WTC11 (cell line): ENCODE measurements at regions not wholly inside any gene's neighbourhood (a gene's known extent, or its start where the extent isn't known, plus 50 kb on each side); places are given as distances from the start of the nearest gene placed in this dataset.

Experiments
- NR2C2 ChIP-seq: sonication (generic); formaldehyde crosslinking; IDR thresholded peaks from 2 replicates; pipeline ENCODE4 v1.8.0; 2022; ENCODE audit warnings: mild to moderate bottlenecking, missing genetic modification reagents
- SOX15 ChIP-seq: fragments of 250-450 bp; sonication (Bioruptor Pico); IDR thresholded peaks from 2 replicates; pipeline ENCODE4 v1.9.0; 2021; ENCODE audit warnings: mild to moderate bottlenecking
- SP1 ChIP-seq: sonication (generic); formaldehyde crosslinking; conservative IDR thresholded peaks from 2 replicates; pipeline ENCODE4 v1.8.1; 2022; ENCODE audit warnings: missing genetic modification reagents
- TF ChIP-seq, protein P1 (sequence below): fragments of 200-600 bp; IDR thresholded peaks from 2 replicates; pipeline ENCODE4 v1.8.0; 2022; ENCODE audit warnings: antibody characterized with exemption
- TF ChIP-seq, protein P2 (sequence below): sonication (generic); formaldehyde crosslinking; IDR thresholded peaks from 2 replicates; pipeline ENCODE4 v1.8.1; 2022; ENCODE audit warnings: low read depth, mild to moderate bottlenecking, moderate library complexity, missing genetic modification reagents, borderline replicate concordance
- TF ChIP-seq, protein P3 (sequence below): sonication (generic); formaldehyde crosslinking; IDR thresholded peaks from 2 replicates; pipeline ENCODE4 v1.8.0; 2022; ENCODE audit warnings: mild to moderate bottlenecking, missing genetic modification reagents
- TF ChIP-seq, protein P4 (sequence below): sonication (generic); formaldehyde crosslinking; IDR thresholded peaks from 2 replicates; pipeline ENCODE4 v1.8.1; 2022; ENCODE audit warnings: mild to moderate bottlenecking, missing genetic modification reagents, moderate library complexity, borderline replicate concordance
- TF ChIP-seq, protein P5 (sequence below): sonication (generic); formaldehyde crosslinking; conservative IDR thresholded peaks from 2 replicates; pipeline ENCODE4 v1.8.1; 2022; ENCODE audit warnings: mild to moderate bottlenecking, missing genetic modification reagents
- TF ChIP-seq, protein P6 (sequence below): sonication (generic); formaldehyde crosslinking; IDR thresholded peaks from 2 replicates; pipeline ENCODE4 v1.8.0; 2023; ENCODE audit warnings: mild to moderate bottlenecking, missing genetic modification reagents
- TF ChIP-seq, protein P7 (sequence below): sonication (generic); formaldehyde crosslinking; IDR thresholded peaks from 2 replicates; pipeline ENCODE4 v1.8.0; 2022; ENCODE audit warnings: mild to moderate bottlenecking, missing genetic modification reagents
- TF ChIP-seq, protein P8 (sequence below): sonication (generic); formaldehyde crosslinking; IDR thresholded peaks from 2 replicates; pipeline ENCODE4 v1.8.1; 2023; ENCODE audit warnings: mild to moderate bottlenecking, missing genetic modification reagents, borderline replicate concordance
- TF ChIP-seq, protein P9 (sequence below): sonication (generic); formaldehyde crosslinking; IDR thresholded peaks from 2 replicates; pipeline ENCODE4 v1.8.0; 2023; ENCODE audit warnings: missing genetic modification reagents
- TF ChIP-seq, protein P10 (sequence below): sonication (generic); formaldehyde crosslinking; IDR thresholded peaks from 2 replicates; pipeline ENCODE4 v1.8.1; 2022; ENCODE audit warnings: mild to moderate bottlenecking, moderate library complexity, missing genetic modification reagents

DNA sequence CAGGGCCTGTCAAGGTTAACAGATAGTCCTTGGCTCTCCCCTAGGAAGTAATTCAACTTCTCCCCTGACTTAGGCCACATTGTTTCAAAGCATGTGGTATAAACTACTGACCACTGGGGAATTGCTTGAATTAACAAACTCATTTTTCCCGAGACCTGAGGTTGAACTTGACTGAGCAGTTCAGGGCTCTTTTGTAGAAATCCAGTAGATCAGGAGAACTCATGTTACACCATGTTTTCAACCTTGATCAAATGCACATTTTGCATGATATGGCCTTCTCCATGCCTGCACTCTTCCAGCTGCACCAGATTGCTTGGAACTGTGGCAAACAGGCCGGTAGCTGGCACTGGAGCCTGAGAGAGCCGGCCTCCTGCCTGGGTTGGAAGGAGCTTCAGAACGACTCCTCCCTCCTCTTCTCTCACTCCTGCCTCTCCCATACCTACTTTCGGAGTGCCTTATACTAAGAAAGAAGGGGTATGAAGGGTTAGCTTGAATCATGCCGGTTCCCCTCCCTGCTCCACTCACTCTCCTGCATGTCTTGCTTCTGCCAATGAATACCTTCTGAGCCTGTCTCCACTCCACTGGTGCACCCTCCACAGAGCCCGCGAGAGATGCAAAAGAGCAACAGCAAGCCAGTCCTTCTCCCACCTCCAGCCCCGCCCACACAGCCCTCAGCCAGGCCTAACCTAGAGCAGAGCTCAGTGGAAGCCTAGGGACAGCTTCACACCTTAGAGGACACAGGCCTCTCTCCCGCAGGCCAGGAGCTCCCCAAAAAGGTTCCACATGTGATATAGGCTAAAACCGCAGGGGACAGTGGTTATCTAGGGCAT, 159.4 kb downstream of the MACROH2A1 start:
- TF ChIP-seq, protein P1, sequence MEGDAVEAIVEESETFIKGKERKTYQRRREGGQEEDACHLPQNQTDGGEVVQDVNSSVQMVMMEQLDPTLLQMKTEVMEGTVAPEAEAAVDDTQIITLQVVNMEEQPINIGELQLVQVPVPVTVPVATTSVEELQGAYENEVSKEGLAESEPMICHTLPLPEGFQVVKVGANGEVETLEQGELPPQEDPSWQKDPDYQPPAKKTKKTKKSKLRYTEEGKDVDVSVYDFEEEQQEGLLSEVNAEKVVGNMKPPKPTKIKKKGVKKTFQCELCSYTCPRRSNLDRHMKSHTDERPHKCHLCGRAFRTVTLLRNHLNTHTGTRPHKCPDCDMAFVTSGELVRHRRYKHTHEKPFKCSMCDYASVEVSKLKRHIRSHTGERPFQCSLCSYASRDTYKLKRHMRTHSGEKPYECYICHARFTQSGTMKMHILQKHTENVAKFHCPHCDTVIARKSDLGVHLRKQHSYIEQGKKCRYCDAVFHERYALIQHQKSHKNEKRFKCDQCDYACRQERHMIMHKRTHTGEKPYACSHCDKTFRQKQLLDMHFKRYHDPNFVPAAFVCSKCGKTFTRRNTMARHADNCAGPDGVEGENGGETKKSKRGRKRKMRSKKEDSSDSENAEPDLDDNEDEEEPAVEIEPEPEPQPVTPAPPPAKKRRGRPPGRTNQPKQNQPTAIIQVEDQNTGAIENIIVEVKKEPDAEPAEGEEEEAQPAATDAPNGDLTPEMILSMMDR: no peak
- TF ChIP-seq, protein P2, sequence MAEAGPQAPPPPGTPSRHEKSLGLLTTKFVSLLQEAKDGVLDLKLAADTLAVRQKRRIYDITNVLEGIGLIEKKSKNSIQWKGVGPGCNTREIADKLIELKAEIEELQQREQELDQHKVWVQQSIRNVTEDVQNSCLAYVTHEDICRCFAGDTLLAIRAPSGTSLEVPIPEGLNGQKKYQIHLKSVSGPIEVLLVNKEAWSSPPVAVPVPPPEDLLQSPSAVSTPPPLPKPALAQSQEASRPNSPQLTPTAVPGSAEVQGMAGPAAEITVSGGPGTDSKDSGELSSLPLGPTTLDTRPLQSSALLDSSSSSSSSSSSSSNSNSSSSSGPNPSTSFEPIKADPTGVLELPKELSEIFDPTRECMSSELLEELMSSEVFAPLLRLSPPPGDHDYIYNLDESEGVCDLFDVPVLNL (CRISPR knock-in tag): no peak
- TF ChIP-seq, protein P3, sequence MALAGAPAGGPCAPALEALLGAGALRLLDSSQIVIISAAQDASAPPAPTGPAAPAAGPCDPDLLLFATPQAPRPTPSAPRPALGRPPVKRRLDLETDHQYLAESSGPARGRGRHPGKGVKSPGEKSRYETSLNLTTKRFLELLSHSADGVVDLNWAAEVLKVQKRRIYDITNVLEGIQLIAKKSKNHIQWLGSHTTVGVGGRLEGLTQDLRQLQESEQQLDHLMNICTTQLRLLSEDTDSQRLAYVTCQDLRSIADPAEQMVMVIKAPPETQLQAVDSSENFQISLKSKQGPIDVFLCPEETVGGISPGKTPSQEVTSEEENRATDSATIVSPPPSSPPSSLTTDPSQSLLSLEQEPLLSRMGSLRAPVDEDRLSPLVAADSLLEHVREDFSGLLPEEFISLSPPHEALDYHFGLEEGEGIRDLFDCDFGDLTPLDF: no peak
- TF ChIP-seq, protein P4, sequence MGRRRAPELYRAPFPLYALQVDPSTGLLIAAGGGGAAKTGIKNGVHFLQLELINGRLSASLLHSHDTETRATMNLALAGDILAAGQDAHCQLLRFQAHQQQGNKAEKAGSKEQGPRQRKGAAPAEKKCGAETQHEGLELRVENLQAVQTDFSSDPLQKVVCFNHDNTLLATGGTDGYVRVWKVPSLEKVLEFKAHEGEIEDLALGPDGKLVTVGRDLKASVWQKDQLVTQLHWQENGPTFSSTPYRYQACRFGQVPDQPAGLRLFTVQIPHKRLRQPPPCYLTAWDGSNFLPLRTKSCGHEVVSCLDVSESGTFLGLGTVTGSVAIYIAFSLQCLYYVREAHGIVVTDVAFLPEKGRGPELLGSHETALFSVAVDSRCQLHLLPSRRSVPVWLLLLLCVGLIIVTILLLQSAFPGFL (CRISPR knock-in tag): no peak
- TF ChIP-seq, protein P5, sequence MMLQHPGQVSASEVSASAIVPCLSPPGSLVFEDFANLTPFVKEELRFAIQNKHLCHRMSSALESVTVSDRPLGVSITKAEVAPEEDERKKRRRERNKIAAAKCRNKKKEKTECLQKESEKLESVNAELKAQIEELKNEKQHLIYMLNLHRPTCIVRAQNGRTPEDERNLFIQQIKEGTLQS (CRISPR knock-in tag): no peak
- TF ChIP-seq, protein P6, sequence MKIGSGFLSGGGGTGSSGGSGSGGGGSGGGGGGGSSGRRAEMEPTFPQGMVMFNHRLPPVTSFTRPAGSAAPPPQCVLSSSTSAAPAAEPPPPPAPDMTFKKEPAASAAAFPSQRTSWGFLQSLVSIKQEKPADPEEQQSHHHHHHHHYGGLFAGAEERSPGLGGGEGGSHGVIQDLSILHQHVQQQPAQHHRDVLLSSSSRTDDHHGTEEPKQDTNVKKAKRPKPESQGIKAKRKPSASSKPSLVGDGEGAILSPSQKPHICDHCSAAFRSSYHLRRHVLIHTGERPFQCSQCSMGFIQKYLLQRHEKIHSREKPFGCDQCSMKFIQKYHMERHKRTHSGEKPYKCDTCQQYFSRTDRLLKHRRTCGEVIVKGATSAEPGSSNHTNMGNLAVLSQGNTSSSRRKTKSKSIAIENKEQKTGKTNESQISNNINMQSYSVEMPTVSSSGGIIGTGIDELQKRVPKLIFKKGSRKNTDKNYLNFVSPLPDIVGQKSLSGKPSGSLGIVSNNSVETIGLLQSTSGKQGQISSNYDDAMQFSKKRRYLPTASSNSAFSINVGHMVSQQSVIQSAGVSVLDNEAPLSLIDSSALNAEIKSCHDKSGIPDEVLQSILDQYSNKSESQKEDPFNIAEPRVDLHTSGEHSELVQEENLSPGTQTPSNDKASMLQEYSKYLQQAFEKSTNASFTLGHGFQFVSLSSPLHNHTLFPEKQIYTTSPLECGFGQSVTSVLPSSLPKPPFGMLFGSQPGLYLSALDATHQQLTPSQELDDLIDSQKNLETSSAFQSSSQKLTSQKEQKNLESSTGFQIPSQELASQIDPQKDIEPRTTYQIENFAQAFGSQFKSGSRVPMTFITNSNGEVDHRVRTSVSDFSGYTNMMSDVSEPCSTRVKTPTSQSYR: no peak
- no peak for TF ChIP-seq NR2C2 (CRISPR knock-in tag)
- TF ChIP-seq SP1: no peak
- TF ChIP-seq, protein P7, sequence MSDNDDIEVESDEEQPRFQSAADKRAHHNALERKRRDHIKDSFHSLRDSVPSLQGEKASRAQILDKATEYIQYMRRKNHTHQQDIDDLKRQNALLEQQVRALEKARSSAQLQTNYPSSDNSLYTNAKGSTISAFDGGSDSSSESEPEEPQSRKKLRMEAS (CRISPR knock-in tag): no peak
- TF ChIP-seq, protein P8, sequence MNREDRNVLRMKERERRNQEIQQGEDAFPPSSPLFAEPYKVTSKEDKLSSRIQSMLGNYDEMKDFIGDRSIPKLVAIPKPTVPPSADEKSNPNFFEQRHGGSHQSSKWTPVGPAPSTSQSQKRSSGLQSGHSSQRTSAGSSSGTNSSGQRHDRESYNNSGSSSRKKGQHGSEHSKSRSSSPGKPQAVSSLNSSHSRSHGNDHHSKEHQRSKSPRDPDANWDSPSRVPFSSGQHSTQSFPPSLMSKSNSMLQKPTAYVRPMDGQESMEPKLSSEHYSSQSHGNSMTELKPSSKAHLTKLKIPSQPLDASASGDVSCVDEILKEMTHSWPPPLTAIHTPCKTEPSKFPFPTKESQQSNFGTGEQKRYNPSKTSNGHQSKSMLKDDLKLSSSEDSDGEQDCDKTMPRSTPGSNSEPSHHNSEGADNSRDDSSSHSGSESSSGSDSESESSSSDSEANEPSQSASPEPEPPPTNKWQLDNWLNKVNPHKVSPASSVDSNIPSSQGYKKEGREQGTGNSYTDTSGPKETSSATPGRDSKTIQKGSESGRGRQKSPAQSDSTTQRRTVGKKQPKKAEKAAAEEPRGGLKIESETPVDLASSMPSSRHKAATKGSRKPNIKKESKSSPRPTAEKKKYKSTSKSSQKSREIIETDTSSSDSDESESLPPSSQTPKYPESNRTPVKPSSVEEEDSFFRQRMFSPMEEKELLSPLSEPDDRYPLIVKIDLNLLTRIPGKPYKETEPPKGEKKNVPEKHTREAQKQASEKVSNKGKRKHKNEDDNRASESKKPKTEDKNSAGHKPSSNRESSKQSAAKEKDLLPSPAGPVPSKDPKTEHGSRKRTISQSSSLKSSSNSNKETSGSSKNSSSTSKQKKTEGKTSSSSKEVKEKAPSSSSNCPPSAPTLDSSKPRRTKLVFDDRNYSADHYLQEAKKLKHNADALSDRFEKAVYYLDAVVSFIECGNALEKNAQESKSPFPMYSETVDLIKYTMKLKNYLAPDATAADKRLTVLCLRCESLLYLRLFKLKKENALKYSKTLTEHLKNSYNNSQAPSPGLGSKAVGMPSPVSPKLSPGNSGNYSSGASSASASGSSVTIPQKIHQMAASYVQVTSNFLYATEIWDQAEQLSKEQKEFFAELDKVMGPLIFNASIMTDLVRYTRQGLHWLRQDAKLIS (CRISPR knock-in tag): no peak
- TF ChIP-seq SOX15 (CRISPR knock-in tag): no peak
- TF ChIP-seq, protein P9, sequence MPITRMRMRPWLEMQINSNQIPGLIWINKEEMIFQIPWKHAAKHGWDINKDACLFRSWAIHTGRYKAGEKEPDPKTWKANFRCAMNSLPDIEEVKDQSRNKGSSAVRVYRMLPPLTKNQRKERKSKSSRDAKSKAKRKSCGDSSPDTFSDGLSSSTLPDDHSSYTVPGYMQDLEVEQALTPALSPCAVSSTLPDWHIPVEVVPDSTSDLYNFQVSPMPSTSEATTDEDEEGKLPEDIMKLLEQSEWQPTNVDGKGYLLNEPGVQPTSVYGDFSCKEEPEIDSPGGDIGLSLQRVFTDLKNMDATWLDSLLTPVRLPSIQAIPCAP: no peak
- TF ChIP-seq, protein P10, sequence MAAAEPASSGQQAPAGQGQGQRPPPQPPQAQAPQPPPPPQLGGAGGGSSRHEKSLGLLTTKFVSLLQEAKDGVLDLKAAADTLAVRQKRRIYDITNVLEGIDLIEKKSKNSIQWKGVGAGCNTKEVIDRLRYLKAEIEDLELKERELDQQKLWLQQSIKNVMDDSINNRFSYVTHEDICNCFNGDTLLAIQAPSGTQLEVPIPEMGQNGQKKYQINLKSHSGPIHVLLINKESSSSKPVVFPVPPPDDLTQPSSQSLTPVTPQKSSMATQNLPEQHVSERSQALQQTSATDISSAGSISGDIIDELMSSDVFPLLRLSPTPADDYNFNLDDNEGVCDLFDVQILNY (CRISPR knock-in tag): no peak
